K562 (cell line): ENCODE measurements at regions not wholly inside any gene's neighbourhood (a gene's known extent, or its start where the extent isn't known, plus 50 kb on each side); places are given as distances from the start of the nearest gene placed in this dataset.

Experiments used
- BHLHE40 ChIP-seq: IDR thresholded peaks from 2 replicates; pipeline ENCODE4 v1.6.1; 2011; ENCODE audit warnings: low read length, improper control_type of control experiment
- FOXK1 ChIP-seq: sonication (generic); formaldehyde crosslinking; IDR thresholded peaks from 2 replicates; pipeline ENCODE4 v1.8.0; 2022; ENCODE audit warnings: missing genetic modification reagents, mild to moderate bottlenecking, borderline replicate concordance
- GABPA ChIP-seq: fragments of 200-800 bp; sonication (Bioruptor generic); conservative IDR thresholded peaks from 2 replicates; pipeline ENCODE4 v1.6.1; 2016; ENCODE audit warnings: low read depth, missing genetic modification characterization, missing compliant biosample characterization
- IRF9 ChIP-seq: fragments of 450-650 bp; IDR thresholded peaks from 2 replicates; pipeline ENCODE4 v1.6.1; 2016; ENCODE audit warnings: missing biosample characterization, missing genetic modification characterization
- MAFK ChIP-seq: IDR thresholded peaks from 2 replicates; pipeline ENCODE4 v1.6.1; 2011; ENCODE audit warnings: low read length, improper control_type of control experiment
- MYC ChIP-seq, 2 experiments: fragments of 250-450 bp in 1 of 2; sonication (Bioruptor Pico) in 1 of 2; IDR thresholded peaks; 2 replicates each; pipeline versions ENCODE4 v1.5.1 to v1.6.1; 2012 to 2021; ENCODE audit warnings: low read depth in 2 of 2, borderline replicate concordance in 1 of 2, improper control_type of control experiment in 1 of 2, low read length in 1 of 2, mild to moderate bottlenecking in 1 of 2, moderate library complexity in 1 of 2
- NR3C1 ChIP-seq: sonication (generic); formaldehyde crosslinking; IDR thresholded peaks from 2 replicates; pipeline ENCODE4 v1.8.1; 2022; ENCODE audit warnings: missing genetic modification reagents
- POLR2AphosphoS5 ChIP-seq: IDR thresholded peaks from 2 replicates; pipeline ENCODE4 v1.6.1; 2011; ENCODE audit warnings: mild to moderate bottlenecking, low read depth, low read length, moderate library complexity; ENCODE audit not compliant: control insufficient read depth, insufficient read depth
- SMARCC2 ChIP-seq: fragments of 450-650 bp; IDR thresholded peaks from 2 replicates; pipeline ENCODE4 v1.6.1; 2017; ENCODE audit warnings: antibody characterized with exemption, moderate library complexity, mild to moderate bottlenecking, low read depth
- SREBF1 ChIP-seq: fragments of 150-350 bp; IDR thresholded peaks from 2 replicates; pipeline ENCODE4 v1.6.1; 2014; ENCODE audit warnings: antibody characterized with exemption, low read depth, low read length, borderline replicate concordance
- TF ChIP-seq, protein P1 (sequence below), 3 experiments: IDR thresholded peaks in 2 of 3; conservative IDR thresholded peaks in 1 of 3; 2 replicates each; pipeline ENCODE4 v1.5.1; 2011 to 2012; ENCODE audit warnings: low read length in 3 of 3, mild to moderate bottlenecking in 3 of 3, control low read depth in 2 of 3, improper control_type of control experiment in 1 of 3, inconsistent platforms in 1 of 3, low read depth in 1 of 3, mixed read lengths in 1 of 3, moderate library complexity in 1 of 3; ENCODE audit not compliant: insufficient read depth in 2 of 3
- TF ChIP-seq, protein P2 (sequence below): sonication (generic); formaldehyde crosslinking; IDR thresholded peaks from 2 replicates; pipeline ENCODE4 v1.5.0; 2020; ENCODE audit warnings: missing genetic modification reagents
- TF ChIP-seq, protein P3 (sequence below): fragments of 450-650 bp; IDR thresholded peaks from 2 replicates; pipeline ENCODE4 v1.6.1; 2016; ENCODE audit warnings: low read depth
- TF ChIP-seq, protein P4 (sequence below): sonication (generic); formaldehyde crosslinking; IDR thresholded peaks from 2 replicates; pipeline ENCODE4 v1.8.1; 2022; ENCODE audit warnings: missing genetic modification reagents

DNA sequence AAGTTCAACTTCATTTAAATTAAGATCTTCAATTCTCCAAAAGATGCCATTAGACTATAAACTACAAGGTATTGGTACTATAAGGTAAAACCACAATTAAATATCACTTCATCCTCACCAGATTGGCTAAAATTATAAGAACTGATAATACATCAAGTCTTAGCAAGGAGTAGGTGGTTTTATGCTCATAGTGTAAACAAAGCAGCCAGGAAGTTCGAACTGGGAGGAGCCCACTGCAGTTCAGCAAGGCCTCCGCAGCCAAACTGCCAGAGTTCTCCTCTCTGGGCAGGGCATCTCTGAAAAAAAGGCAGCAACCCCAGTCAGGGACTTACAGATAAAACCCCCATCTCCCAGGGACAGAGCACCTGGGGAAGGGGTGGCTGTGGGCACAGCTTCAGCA, 91.6 kb upstream of the SETMAR start:
- TF ChIP-seq IRF9 (tag) (no peak), NR3C1 (CRISPR knock-in tag) (no peak), MYC (IDR thresholded peaks at IDR 0.05; ENCODE audit: low read depth, low read length) (no peak), MYC (CRISPR knock-in tag; IDR thresholded peaks at IDR 0.05; ENCODE audit: borderline replicate concordance, low read depth) (no peak), MAFK (no peak), POLR2AphosphoS5 (no peak), SMARCC2 (no peak), BHLHE40 (no peak), SREBF1 (no peak), FOXK1 (CRISPR knock-in tag) (no peak), GABPA (tag) (no peak)
- TF ChIP-seq, protein P1, sequence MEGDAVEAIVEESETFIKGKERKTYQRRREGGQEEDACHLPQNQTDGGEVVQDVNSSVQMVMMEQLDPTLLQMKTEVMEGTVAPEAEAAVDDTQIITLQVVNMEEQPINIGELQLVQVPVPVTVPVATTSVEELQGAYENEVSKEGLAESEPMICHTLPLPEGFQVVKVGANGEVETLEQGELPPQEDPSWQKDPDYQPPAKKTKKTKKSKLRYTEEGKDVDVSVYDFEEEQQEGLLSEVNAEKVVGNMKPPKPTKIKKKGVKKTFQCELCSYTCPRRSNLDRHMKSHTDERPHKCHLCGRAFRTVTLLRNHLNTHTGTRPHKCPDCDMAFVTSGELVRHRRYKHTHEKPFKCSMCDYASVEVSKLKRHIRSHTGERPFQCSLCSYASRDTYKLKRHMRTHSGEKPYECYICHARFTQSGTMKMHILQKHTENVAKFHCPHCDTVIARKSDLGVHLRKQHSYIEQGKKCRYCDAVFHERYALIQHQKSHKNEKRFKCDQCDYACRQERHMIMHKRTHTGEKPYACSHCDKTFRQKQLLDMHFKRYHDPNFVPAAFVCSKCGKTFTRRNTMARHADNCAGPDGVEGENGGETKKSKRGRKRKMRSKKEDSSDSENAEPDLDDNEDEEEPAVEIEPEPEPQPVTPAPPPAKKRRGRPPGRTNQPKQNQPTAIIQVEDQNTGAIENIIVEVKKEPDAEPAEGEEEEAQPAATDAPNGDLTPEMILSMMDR (IDR thresholded peaks at IDR 0.05 in 2 of 3, conservative IDR thresholded peaks at IDR 0.05 in 1 of 3; ENCODE audit: insufficient read depth in 2 of 3, low read depth in 1 of 3, low read length in 3 of 3) = no peak
- TF ChIP-seq, protein P2, sequence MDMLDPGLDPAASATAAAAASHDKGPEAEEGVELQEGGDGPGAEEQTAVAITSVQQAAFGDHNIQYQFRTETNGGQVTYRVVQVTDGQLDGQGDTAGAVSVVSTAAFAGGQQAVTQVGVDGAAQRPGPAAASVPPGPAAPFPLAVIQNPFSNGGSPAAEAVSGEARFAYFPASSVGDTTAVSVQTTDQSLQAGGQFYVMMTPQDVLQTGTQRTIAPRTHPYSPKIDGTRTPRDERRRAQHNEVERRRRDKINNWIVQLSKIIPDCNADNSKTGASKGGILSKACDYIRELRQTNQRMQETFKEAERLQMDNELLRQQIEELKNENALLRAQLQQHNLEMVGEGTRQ = no peak
- TF ChIP-seq, protein P3, sequence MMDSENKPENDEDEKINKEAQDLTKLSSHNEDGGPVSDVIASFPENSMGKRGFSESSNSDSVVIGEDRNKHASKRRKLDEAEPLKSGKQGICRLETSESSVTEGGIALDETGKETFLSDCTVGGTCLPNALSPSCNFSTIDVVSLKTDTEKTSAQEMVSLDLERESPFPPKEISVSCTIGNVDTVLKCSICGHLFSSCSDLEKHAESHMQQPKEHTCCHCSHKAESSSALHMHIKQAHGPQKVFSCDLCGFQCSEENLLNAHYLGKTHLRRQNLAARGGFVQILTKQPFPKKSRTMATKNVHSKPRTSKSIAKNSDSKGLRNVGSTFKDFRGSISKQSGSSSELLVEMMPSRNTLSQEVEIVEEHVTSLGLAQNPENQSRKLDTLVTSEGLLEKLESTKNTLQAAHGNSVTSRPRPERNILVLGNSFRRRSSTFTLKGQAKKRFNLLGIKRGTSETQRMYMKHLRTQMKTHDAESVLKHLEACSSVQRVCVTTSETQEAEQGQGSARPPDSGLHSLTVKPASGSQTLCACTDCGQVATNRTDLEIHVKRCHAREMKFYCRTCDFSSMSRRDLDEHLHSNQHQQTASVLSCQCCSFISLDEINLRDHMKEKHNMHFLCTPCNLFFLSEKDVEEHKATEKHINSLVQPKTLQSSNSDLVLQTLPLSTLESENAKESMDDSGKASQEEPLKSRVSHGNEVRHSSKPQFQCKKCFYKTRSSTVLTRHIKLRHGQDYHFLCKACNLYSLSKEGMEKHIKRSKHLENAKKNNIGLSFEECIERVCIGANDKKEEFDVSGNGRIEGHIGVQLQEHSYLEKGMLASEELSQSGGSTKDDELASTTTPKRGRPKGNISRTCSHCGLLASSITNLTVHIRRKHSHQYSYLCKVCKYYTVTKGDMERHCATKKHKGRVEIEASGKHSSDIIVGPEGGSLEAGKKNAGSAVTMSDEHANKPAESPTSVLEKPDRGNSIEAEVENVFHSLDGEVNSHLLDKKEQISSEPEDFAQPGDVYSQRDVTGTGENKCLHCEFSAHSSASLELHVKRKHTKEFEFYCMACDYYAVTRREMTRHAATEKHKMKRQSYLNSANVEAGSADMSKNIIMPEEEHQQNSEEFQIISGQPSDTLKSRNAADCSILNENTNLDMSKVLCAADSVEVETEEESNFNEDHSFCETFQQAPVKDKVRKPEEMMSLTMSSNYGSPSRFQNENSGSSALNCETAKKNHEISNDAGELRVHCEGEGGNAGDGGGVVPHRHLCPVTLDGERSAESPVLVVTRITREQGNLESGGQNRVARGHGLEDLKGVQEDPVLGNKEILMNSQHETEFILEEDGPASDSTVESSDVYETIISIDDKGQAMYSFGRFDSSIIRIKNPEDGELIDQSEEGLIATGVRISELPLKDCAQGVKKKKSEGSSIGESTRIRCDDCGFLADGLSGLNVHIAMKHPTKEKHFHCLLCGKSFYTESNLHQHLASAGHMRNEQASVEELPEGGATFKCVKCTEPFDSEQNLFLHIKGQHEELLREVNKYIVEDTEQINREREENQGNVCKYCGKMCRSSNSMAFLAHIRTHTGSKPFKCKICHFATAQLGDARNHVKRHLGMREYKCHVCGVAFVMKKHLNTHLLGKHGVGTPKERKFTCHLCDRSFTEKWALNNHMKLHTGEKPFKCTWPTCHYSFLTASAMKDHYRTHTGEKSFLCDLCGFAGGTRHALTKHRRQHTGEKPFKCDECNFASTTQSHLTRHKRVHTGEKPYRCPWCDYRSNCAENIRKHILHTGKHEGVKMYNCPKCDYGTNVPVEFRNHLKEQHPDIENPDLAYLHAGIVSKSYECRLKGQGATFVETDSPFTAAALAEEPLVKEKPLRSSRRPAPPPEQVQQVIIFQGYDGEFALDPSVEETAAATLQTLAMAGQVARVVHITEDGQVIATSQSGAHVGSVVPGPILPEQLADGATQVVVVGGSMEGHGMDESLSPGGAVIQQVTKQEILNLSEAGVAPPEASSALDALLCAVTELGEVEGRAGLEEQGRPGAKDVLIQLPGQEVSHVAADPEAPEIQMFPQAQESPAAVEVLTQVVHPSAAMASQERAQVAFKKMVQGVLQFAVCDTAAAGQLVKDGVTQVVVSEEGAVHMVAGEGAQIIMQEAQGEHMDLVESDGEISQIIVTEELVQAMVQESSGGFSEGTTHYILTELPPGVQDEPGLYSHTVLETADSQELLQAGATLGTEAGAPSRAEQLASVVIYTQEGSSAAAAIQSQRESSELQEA = no peak
- TF ChIP-seq, protein P4, sequence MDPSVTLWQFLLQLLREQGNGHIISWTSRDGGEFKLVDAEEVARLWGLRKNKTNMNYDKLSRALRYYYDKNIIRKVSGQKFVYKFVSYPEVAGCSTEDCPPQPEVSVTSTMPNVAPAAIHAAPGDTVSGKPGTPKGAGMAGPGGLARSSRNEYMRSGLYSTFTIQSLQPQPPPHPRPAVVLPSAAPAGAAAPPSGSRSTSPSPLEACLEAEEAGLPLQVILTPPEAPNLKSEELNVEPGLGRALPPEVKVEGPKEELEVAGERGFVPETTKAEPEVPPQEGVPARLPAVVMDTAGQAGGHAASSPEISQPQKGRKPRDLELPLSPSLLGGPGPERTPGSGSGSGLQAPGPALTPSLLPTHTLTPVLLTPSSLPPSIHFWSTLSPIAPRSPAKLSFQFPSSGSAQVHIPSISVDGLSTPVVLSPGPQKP (CRISPR knock-in tag) = no peak
